GM13977 (cell line): ENCODE measurements at regions not wholly inside any gene's neighbourhood (a gene's known extent, or its start where the extent isn't known, plus 50 kb on each side); places are given as distances from the start of the nearest gene placed in this dataset.

Experiments used
- DNase-seq: peaks from one replicate; pipeline ENCODE4 v3.0.0; 2012; ENCODE audit warnings: low spot score
- CTCF ChIP-seq: IDR thresholded peaks from 2 replicates; pipeline ENCODE4 v1.5.1; 2012; ENCODE audit warnings: mild to moderate bottlenecking, control low read depth; ENCODE audit not compliant: insufficient read depth; ENCODE audit errors: extremely low read depth, missing control alignments
- in situ Hi-C: fragments of 300-500 bp; cut with MboI; formaldehyde crosslinking; loops from one replicate; pipeline ENCODE4 v1.12.0; 2022; ENCODE audit warnings: low sequenced_read_pairs, low pct_unique_long_range_greater_than_20kb, mixed read lengths, inconsistent platforms; ENCODE audit not compliant: unreplicated experiment

- in situ Hi-C loops = no loop called here
- no peak for TF ChIP-seq CTCF
Measured at GRCh38 chr7:67502929-67503328, 506.3 kb downstream of the TYW1 start.

GRCh38 chr7:67505449-67505848 lies 508.8 kb downstream of the TYW1 start:
- no peak for TF ChIP-seq CTCF
- DNase-seq = no peak
- in situ Hi-C loops = no loop called here

More at GRCh38 chr7:67502929-67503328, 506.3 kb downstream of the TYW1 start:
- no peak for DNase-seq

GRCh38 chr7:67512481-67512880 lies 515.8 kb downstream of the TYW1 start:
- no peak for TF ChIP-seq CTCF
- no peak for DNase-seq
- in situ Hi-C loops = no loop called here

- DNase-seq = no peak
- TF ChIP-seq CTCF = no peak
- in situ Hi-C loops = no loop called here
Measured at GRCh38 chr7:67518580-67518979, 521.9 kb downstream of the TYW1 start.

GRCh38 chr7:67519171-67519570 lies 522.5 kb downstream of the TYW1 start:
- DNase-seq = no peak
- no peak for TF ChIP-seq CTCF
- in situ Hi-C loops = no loop called here

GRCh38 chr7:67522504-67522903 lies 525.9 kb downstream of the TYW1 start:
- in situ Hi-C loops = no loop called here
- DNase-seq = no peak
- no peak for TF ChIP-seq CTCF

GRCh38 chr7:67523713-67524112 lies 527.1 kb downstream of the TYW1 start:
- DNase-seq = no peak
- no peak for TF ChIP-seq CTCF
- in situ Hi-C loops = no loop called here
